ENCODE measurements at regions not wholly inside any gene's neighbourhood (a gene's known extent, or its start where the extent isn't known, plus 50 kb on each side); places are given as distances from the start of the nearest gene placed in this dataset.
"Not testable (repeated sequence)": the region's sequence is repeated elsewhere in the genome, so short reads cannot be mapped to it uniquely, and the experiment has no call there.

DNA sequence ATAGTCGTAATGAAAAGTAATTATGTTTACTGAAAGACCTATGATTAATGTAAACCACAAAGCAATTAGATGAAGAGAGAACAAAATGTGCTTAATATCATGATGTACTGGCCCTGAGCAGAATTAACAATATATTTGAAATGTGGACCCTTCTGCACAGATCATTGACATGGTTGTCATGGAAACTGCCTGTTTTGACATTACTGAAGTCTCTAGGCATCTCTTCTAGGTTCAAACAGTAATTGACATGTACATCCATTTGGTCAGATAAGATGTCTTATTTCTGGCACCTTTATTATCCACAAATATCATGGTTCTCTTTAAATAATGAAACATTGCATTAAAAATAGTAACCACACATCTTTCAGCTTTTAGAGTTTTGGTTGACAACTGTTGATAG, 251.7 kb upstream of the GNPDA2 start:
- WGBS, 4 donors: 39 to 67% (median 59%) methylated on average over 1 of the region's 1 CpG
- H3K27ac ChIP-seq: no peak overlapping the region

GRCh38 chr4:44965435-44966095, 239.2 kb upstream of the GNPDA2 start:
- Histone ChIP-seq H3K27me3 (no peaks in the 10 kb centered on the region), H3K9me3 (replicated peaks in 1 of 3) (no peaks in the 10 kb centered on the region), H3K27ac (no peak overlapping the region), H3K4me3 (no peak overlapping the region), H3K4me1 (replicated peaks in 1 of 2) (no peaks in the 10 kb centered on the region), H3K36me3 (replicated peaks in 1 of 2) (no peaks in the 10 kb centered on the region)
- no peak for TF ChIP-seq POLR2A (IDR thresholded peaks at IDR 0.05)
- TF ChIP-seq, protein P1, sequence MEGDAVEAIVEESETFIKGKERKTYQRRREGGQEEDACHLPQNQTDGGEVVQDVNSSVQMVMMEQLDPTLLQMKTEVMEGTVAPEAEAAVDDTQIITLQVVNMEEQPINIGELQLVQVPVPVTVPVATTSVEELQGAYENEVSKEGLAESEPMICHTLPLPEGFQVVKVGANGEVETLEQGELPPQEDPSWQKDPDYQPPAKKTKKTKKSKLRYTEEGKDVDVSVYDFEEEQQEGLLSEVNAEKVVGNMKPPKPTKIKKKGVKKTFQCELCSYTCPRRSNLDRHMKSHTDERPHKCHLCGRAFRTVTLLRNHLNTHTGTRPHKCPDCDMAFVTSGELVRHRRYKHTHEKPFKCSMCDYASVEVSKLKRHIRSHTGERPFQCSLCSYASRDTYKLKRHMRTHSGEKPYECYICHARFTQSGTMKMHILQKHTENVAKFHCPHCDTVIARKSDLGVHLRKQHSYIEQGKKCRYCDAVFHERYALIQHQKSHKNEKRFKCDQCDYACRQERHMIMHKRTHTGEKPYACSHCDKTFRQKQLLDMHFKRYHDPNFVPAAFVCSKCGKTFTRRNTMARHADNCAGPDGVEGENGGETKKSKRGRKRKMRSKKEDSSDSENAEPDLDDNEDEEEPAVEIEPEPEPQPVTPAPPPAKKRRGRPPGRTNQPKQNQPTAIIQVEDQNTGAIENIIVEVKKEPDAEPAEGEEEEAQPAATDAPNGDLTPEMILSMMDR (IDR thresholded peaks at IDR 0.05): no peak
- intact Hi-C loops (cut with DNase I): no loop called here
- no peak for DNase-seq
- WGBS, 4 donors: 88 to 91% (median 90%) methylated on average over 6 of the region's 6 CpGs

More for the DNA sequence above, 251.7 kb upstream of the GNPDA2 start:
- Histone ChIP-seq H3K36me3 (replicated peaks in 1 of 2) (no peaks in the 10 kb centered on the region), H3K4me3 (no peak overlapping the region), H3K4me1 (replicated peaks in 1 of 2) (no peaks in the 10 kb centered on the region), H3K9me3 (replicated peaks in 1 of 3) (peaks cover 0 to 6% (median 0%) of the 10 kb centered on the region in 3 donors), H3K27me3 (no peaks in the 10 kb centered on the region)
- TF ChIP-seq, protein P1 (IDR thresholded peaks at IDR 0.05): no peak
- no peak for TF ChIP-seq POLR2A (IDR thresholded peaks at IDR 0.05)
- intact Hi-C loops (cut with DNase I): no loop called here
- no peak for DNase-seq

DNA sequence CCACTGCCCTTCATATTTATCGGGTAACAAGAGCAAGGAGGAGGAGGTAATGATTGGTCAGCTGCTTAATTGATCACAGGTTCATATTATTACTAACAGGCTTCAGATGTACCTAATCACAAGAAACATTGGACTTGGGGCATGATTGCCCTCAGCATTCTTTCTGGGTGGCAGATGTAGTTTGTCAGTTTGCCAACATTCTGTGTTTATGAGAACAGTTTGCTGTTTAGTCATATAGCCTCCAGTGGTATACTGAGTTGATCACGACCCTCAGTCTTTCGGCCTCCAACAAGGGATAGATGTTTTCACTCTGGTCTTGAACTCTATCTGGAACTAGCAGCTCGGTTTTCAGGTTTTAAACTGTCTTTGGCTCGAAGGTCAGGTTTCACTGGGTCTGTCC, 237.7 kb upstream of the GNPDA2 start:
- H3K9me3 ChIP-seq (replicated peaks in 1 of 3); H3K36me3 ChIP-seq (replicated peaks in 1 of 2); intact Hi-C loops (cut with DNase I): not testable (repeated sequence)

DNA sequence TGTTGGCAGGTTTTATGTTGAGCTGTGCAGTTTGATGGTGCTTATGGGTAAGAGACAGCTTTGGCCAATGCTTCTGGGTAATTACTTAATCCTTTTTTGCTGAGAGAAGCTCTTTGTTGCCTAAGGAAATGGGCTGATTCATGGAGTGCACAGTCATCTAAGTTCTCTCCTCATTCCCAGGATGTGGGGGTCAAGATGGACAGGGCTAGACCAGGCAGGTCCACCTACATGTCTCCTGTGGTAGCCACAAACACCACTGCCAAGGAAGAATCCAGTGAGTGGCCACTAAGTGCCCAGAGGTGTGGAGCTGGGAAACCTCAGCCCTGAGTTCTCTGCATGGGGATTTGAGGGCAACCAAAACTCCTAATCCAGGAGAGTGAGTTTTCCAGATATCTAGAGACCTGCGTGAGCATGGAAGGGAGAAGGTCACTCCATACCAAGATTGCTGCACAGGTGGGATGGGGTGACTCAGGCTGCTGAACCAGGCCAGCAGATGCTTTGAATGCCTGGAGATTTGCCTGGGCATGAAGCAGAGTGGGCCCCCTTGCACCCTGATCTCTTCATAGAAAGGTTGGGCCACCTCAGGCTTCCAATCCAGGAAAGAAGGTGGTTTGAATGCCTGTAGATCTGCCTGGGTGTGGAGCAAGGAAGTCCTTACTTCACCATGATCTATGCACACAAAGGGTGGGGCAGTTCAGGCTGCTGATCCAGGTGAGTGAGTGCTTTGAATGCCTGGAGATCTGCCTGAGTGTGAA, 234.8 kb upstream of the GNPDA2 start:
- intact Hi-C loops (cut with DNase I): no loop called here
- DNase-seq: no peak
- Histone ChIP-seq H3K27ac (no peak overlapping the region), H3K4me3 (no peak overlapping the region), H3K36me3 (replicated peaks in 1 of 2) (no peaks in the 10 kb centered on the region), H3K9me3 (replicated peaks in 1 of 3) (no peaks in the 10 kb centered on the region), H3K27me3 (no peaks in the 10 kb centered on the region), H3K4me1 (replicated peaks in 1 of 2) (no peaks in the 10 kb centered on the region)
- TF ChIP-seq, protein P1 (IDR thresholded peaks at IDR 0.05): no peak
- TF ChIP-seq POLR2A (IDR thresholded peaks at IDR 0.05): no peak
- 71 to 93% (median 91%) methylated on average over 1 of the region's 1 CpG for WGBS, 4 donors

More for the DNA sequence above, 237.7 kb upstream of the GNPDA2 start:
- not testable (repeated sequence) for H3K4me3 ChIP-seq; H3K27ac ChIP-seq; DNase-seq; H3K4me1 ChIP-seq (replicated peaks in 1 of 2); H3K27me3 ChIP-seq
- 69 to 75% (median 72%) methylated on average over 5 of the region's 5 CpGs for WGBS, 4 donors
